OCI-LY3 (cell line): ENCODE measurements at regions not wholly inside any gene's neighbourhood (a gene's known extent, or its start where the extent isn't known, plus 50 kb on each side); places are given as distances from the start of the nearest gene placed in this dataset.

Source experiments
- CTCF ChIP-seq: fragments of 200-600, 300-600 bp; sonication (generic); IDR thresholded peaks from 2 replicates; pipeline ENCODE4 v1.5.1; 2014; ENCODE audit warnings: antibody characterized with exemption, low read length, low read depth
- EZH2phosphoT487 ChIP-seq: fragments of 200-600 bp; shearing (Covaris generic); IDR thresholded peaks from 2 replicates; pipeline ENCODE4 v1.6.1; 2018; ENCODE audit warnings: antibody characterized with exemption, mixed run types, low read depth

- TF ChIP-seq CTCF (no peak), EZH2phosphoT487 (no peak)
These were observed 470.8 kb upstream of the TNP1 start for GRCh38 chr2:217330647-217331046.
